ENCODE measurements at regions not wholly inside any gene's neighbourhood (a gene's known extent, or its start where the extent isn't known, plus 50 kb on each side); places are given as distances from the start of the nearest gene placed in this dataset.

- TF ChIP-seq TAF1 (IDR thresholded peaks at IDR 0.05; ENCODE audit: borderline replicate concordance, low read depth, low read length) (no peak), POLR2A (IDR thresholded peaks at IDR 0.05; ENCODE audit: low read depth, low read length) (no peak)
Measured at GRCh38 chr5:126267438-126267837, 155.8 kb upstream of the GRAMD2B start.

Measured in GM12892 (cell line).